COR-L47 (cell line): ENCODE measurements at regions not wholly inside any gene's neighbourhood (a gene's known extent, or its start where the extent isn't known, plus 50 kb on each side); places are given as distances from the start of the nearest gene placed in this dataset.

Experiments
- DNase-seq: peaks from one replicate; lab custom pipeline; 2025; lab: John Stamatoyannopoulos, UW

- no peak for DNase-seq
Measured at GRCh38 chr22:22148905-22149304, 95.7 kb upstream of the VPREB1 start.

DNA sequence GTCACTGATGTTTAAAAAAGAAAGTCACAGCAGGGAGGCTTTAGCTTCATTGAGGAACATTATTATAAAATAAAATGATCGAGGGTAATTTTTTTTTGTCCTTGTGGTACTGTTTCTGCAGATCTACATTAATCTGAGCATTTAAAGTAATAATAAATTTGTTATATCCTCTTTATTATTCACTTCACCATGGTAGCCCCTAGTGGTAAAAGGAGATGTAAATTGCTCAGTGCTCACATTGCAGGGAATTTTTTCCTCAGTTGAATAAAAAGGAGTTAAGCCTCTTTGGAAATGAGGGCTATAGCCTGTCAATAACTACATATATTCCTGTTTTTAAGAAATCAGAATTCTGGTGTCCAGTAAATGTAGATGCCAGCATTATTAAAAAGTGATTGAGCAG is 99.7 kb upstream of the VPREB1 start:
- no peak for DNase-seq

DNA sequence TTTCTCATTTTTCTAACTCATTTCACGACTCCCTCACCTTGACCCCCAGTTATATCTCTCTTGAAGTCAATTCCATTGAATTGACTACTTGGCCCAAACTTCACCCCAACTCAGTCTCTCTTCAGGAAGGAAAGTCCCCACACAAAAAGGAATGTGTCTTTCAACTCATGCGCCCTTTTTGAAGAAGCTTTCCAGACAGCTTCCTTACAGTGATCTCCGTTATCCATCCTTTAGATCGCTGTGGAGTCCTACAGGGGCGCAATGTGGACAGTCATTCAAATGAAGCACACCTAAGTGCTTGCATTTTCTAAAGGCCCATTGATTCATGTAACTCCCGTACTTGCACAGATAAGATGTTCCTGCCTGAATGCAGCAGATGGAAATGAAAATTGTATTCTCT is 101.1 kb upstream of the VPREB1 start:
- DNase-seq = no peak

GRCh38 chr22:22142661-22143060 is 101.9 kb upstream of the VPREB1 start:
- no peak for DNase-seq

DNA sequence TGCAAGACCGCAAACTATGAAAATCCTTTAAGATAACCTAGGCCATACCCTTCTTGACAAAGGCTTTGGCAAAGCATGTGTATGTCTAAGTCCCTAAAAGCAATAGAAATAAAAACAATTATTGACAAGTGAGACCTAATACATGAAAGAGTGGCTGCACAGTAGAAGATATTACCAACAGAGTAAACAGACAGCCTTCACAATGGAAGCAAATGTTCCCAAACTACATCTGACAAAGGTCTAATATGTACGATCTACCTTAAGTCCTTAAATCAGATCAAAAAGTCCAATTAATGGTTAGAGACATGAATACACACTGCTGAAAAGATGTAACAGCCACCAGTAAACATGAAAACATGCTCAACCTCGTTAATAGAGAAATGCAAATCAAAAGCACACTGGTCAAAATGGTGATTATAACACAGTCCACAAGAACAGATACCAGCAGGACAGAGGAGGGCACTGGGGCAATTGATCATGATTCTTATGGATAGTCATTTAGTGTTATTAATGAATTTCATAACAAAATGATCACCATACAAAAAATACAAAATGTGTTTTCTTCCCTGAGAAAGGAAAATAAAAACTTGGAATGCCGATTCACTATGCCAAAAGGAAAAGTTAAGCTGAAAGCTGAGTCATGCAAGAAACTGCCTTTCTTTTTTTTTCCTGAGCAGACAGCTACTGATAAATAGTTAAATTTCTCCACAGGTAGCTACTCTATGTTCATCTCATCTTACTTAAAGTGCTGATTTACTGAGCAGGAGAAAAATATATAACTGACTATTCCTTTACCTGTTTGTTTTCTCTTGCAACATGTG is 102.6 kb upstream of the VPREB1 start:
- no peak for DNase-seq

DNA sequence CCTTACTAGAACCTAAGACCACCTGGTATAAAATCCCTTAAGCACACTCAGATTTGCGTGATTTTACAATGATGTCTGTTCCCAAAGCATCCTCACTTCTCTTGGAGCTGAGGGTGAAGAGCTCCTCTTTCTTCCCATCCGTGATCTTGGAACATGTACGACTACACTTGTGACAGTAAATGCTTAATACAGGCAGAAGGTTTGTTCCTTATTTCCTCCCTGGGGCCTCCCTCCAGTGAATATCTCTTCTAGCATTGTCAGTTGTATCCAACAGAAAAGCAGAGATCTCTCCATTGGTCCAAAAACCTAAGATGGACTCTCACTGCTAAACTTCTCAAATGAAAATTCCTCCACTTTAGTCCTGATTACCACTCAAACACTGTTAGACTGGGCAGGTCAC is 103.6 kb upstream of the VPREB1 start:
- no peak for DNase-seq

- DNase-seq = no peak
Measured at GRCh38 chr22:22139364-22139763, 105.2 kb upstream of the VPREB1 start.

GRCh38 chr22:22138915-22139314 is 105.7 kb upstream of the VPREB1 start:
- no peak for DNase-seq

DNA sequence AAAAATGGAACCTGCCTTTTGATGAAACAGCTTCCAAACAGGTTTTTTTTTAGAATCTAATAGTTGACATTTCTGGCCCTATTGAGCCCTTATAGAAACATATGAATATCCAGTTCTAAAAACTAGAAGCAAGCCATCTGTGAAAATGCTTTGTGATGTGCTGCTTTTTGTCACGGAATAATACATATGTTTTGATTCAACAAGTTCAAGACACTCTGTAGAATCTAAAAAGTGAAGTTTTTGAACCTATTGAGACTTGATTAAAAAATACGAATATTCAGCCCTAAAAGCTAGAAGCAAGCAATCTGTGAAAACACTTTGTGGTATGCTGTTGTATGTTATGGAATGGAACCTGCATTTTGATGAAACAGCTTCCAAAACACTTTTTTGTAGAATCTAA is 106.7 kb upstream of the VPREB1 start:
- DNase-seq = no peak

GRCh38 chr22:22133910-22134309 is 110.7 kb upstream of the VPREB1 start:
- DNase-seq = no peak

- DNase-seq = no peak
Measured at GRCh38 chr22:22130953-22131608, 113.5 kb upstream of the VPREB1 start.

DNA sequence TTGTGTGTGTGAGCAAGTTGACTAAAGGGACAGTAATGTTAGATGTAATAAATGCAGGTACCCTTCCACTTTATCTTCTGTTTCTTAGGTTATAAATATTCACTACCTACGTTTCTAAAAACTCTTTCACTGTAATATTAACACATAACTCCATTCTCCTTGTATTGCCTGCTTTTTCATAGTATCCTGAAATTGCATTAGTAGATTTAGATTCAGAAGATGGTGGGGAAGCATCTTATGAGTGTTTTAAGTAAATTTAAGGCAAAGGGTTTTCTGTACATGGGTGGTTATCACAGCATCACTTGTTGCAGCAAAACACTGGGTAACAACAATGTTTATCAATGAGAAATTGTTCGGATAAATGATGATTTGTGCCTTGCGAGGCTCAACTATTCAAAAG is 115.2 kb upstream of the VPREB1 start:
- DNase-seq = no peak

- DNase-seq = no peak
Measured at GRCh38 chr22:22128440-22128839, 116.1 kb upstream of the VPREB1 start.

GRCh38 chr22:22127100-22127499 is 117.5 kb upstream of the VPREB1 start:
- no peak for DNase-seq

DNA sequence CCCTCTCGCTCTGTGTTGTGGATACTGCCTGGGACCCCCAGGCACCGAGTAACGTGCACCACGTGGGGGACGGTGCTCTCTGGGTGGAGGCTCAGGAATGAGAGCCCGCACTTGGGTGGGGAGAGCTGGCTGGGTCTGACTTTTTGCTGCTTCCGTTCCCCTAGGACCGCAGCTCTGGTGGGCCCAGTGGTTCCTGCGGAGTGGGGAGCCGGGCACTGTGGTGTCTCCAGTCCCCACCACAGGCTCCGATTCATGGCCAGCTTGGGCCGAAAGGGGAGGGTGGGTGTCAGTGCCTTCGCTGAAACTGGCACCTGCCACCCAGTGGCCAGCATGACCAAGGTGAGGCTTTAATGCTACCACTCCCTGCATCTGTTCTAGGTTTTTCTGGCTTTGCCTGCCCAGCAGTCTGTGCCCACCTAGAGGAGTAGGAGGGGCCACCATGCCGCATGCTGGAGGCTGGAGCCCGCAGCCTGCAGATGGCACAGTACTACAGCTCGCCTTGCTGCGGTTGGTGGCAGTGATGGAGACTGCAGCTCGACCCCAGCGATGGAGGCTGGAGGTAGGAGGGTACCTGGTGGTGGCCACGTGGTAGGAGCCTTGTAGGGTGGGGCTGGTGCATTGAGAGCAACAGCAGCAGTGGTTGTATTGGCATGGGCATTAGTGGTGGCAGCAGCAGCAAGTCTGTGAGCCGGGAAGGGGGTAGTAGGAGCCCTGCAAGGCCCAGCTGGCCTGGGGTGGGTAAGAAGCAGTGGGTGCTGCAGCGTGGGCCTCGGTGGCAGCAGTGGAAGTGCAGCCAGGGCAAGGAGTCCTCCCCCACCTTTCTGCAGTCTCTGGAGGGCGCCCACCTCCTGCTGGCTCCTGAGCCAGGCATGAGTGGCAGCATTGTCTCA is 118.8 kb upstream of the VPREB1 start:
- DNase-seq = no peak

GRCh38 chr22:22125028-22125578 is 119.5 kb upstream of the VPREB1 start:
- no peak for DNase-seq

DNA sequence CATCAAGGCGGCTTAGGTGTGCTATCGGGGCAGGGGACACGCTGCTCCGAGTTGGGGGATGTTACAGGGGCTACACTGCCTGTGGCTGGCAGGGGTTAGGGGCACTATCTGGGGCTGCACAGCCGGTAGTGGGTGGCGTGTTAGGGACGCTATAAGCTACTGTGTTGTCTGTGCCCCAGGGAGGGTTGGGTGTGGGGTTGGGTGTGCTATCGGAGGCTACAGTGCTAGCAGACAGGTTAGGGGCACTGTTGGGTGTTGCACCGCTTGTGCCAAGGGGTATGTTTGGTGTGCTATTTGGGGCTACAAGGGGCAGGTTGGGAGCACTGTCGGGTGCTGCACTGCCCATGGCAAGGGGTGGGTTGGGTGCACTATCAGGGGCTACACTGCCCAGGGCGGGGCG is 120.2 kb upstream of the VPREB1 start:
- DNase-seq = no peak

- DNase-seq = no peak
Measured at GRCh38 chr22:22123960-22124278, 120.7 kb upstream of the VPREB1 start.

DNA sequence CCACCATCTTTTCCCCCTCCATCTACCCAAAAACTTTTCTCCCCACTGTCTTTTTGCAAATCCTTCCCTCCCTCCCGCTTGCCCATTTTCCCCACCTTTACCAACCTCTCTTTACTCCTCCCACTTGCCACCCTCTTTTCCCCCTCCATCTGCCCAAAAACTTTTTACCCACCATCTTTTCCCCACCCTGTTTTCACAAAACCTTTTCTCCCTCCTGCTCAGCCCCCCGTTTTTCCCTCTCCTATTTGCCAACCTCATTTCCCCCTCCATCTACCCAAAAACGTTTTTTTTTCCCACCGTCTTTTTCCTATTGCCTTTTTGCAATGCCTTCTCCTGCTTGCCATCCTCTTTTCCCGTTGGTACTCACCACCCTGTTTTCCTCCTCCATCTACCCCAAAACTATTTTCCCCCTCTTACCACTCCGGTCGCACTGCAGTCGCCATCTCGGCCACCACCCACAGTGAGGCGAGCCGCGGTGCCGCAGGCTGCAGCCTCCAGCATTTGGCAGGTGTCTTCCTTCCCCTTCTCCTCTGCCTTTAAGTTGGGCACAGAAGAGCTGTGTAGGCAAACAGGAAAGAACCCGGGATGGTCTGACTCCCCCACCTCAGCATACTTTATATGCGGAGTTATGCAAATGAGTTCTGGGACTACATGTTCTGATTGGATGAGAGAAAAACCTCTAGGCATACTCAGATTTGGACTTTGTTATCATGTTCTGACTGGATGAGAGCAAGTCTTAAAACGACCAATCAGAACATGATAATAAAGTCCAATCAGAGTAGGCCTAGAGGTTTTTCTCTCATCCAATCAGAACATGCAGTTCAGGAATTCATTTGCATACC is 121.2 kb upstream of the VPREB1 start:
- no peak for DNase-seq

GRCh38 chr22:22122348-22123117 is 122.1 kb upstream of the VPREB1 start:
- DNase-seq = no peak

DNA sequence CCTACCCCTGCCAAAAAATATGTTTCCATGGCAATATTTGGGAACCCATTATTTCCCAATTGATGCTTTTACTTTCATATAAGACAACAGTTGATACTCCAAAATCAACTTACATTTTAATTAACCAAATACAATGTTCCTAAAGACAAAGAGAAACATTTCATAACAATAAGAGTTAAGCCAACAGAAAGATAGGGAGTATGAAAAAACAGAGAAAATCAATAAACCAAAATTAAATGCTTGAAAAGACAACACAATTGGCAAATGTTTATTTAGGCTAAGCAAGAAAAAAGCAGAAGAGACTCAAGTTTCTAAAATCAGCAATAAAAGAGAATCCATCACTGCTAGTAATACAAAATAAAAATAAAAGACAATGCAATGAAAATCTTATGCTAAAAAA is 123.1 kb upstream of the VPREB1 start:
- no peak for DNase-seq
